Stimulated activated CD4-positive, alpha-beta T cell treated with anti-CD3 and anti-CD28 coated beads, Interleukin-15, amount 100 ng/mL, for 48 hours (primary cell): ENCODE measurements at regions not wholly inside any gene's neighbourhood (a gene's known extent, or its start where the extent isn't known, plus 50 kb on each side); places are given as distances from the start of the nearest gene placed in this dataset.
"Not testable (repeated sequence)": the region's sequence is repeated elsewhere in the genome, so short reads cannot be mapped to it uniquely, and the experiment has no call there.

Experiments used
- DNase-seq, 2 donors: peaks; one replicate each; pipeline ENCODE4 v3.0.0-alpha.2; 2020; ENCODE audit warnings: low read depth in 2 of 2

DNA sequence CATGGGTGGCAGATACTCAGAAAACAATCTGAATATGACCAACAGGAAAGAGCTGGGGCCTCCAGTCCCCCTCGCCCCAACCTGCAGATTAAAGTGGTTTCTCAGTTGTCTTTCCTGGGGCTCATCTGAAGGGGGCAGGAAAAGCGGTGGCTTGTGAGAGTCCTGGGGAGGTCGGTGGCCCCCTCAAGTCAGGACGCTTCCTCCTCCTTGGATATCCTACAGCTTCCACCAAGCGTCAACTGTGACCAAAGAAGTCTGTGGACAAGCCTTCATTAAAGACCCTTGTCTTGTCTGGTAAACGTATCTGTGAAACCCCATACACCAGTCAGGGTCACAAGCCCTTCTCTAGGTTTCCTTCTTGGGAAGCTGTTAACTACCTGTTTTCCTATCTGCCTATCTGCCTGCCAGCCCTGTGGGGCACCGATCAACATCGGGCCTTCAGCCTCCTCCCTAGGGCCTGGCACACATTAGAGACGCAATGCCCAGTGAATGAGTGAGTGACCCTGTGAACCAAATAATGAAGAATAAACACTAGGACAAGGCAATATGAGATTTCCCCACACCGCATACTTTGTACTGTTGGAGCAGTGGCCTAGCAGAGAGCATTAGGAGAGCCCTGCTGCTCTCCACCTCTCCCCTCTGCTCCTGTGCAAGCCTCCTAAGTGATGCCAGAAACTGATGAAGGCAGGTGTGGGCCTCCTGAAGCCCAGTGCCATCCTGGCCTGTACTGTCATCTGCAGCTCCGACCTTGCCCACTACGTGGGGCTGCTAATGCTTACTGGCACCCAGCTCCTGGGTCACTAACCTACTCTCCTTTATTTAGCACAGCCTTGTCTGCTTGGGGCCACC, 1317.8 kb downstream of the UQCRFS1 start:
- DNase-seq, result no peak

- no peak for DNase-seq
Observed at GRCh38 chr19:27892500-27892899, 1320.5 kb downstream of the UQCRFS1 start.

DNA sequence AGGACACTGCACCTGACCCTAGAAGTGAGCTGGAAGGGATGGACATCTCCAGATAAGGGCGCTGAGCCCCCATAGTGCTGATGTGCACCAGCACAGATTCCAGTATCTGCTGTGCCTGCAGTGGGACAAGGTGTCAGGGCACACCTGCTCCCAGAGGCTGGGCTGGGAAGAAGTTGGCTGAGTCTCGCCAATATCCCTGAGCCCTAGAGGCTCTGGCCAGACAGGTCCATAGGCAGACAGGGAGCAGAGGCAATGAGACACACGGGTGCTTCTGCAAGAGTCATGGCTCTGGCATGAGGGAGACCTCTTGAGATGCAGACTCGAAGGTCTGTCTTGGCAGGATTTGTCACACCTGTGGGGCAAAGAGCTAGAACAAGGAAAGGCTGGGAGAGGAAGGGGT, 1321.5 kb downstream of the UQCRFS1 start:
- no peak for DNase-seq

DNA sequence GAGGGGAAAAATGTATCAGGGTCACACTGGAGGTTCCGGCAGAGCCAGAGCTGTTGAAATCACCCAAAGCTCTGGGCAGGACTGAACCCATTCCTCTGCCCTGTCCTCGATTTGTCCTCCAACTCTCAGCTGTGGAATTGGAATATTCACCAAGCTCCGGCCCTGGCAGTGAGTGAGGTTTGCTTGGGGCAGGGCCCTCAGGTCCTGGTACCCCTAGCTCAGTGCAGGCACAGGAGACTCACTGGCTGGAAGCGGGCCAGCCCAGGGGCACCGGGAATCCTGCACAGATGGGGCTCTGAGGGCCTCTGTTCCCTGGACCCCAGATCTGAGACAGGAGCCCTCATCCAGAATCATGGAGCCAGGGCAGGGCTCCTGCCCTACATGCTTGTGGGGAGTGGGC, 1322.3 kb downstream of the UQCRFS1 start:
- no peak for DNase-seq

DNA sequence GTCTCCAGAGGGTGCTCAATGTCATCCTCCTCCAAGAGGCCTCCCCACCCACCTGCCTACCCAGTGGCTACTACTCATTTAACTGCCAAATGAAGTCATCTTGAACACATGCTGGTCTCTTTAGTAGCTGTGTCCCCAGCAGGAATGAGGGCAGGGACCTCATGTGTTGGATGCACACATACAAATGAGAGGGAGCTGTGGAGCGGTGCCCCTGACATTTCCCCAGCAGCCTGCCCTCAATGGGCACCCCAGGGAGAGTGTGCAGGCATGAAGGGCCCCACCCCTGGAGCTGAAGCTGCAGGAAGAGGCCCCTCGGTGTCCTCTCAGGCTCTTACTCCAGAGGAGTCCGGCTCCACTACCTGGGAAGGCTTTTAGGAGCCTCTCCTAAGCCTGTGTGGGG, 1322.7 kb downstream of the UQCRFS1 start:
- DNase-seq, result no peak

GRCh38 chr19:27889156-27889555, 1323.8 kb downstream of the UQCRFS1 start:
- DNase-seq, result no peak

- DNase-seq, result no peak
Observed at GRCh38 chr19:27887946-27888345, 1325.0 kb downstream of the UQCRFS1 start.

DNA sequence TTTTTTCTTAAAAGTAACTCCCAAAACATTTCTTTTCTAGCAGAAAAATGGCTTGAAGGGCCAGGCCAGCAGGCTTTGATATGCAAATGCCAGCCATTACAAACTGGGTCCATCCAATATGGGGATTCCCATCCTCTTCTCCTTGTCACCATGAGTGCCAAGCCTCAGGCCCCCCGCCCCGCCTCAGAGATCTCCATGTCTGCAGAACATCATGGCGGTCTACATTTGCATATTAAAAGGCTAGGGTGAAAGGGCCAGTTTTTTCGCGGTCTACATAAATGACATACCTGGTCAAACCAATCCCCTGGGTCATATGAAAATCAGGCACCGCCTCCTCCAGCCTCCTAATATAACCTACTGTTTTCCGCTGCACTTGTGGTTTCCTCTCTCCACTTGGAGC, 1327.6 kb downstream of the UQCRFS1 start:
- no peak for DNase-seq

GRCh38 chr19:27884376-27884775, 1328.6 kb downstream of the UQCRFS1 start:
- no peak for DNase-seq

DNA sequence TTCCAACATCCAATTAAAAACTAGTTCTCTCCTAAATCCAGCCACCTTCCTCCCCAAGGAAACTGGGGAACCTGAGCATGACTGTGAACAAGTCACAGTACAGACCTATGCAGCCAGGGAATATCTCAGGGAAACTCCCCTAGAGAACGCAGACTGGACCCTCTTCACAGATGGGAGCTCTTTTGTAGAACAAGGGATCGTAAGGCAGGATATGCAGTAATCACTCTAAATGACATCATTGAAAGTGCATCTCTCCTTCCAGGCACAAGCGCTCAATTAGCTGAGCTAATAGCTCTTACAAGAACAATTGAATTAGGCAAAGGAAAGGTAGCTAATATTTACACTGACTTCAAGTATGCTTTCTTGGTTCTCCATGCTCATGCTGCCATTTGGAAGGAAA, 1331.7 kb downstream of the UQCRFS1 start:
- DNase-seq, result no peak

GRCh38 chr19:27876976-27877512, 1335.9 kb downstream of the UQCRFS1 start:
- no peak for DNase-seq

DNA sequence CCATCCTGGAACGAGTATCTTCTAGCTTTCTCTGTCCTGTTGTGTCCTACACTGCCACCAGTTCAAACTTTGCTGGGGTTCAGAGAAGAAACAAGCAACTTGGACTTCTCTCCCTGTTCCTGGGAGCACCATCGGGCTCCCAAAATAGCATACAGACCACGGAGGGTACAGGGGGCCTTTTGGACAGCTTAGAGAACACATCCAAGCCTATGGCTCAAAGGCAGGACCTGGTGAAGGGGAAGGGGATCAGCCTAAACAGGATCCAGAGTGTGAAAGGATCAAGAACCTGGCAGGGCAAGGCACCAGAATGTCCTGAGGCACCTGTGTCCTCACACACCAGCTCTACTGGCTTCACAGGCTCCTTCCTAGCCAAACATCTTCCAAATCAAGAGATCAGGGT, 1336.5 kb downstream of the UQCRFS1 start:
- no peak for DNase-seq

GRCh38 chr19:27872370-27872769, 1340.6 kb downstream of the UQCRFS1 start:
- no peak for DNase-seq

GRCh38 chr19:27870293-27870692, 1342.7 kb downstream of the UQCRFS1 start:
- no peak for DNase-seq

- no peak for DNase-seq
Observed at GRCh38 chr19:27868007-27868406, 1344.9 kb downstream of the UQCRFS1 start.

DNA sequence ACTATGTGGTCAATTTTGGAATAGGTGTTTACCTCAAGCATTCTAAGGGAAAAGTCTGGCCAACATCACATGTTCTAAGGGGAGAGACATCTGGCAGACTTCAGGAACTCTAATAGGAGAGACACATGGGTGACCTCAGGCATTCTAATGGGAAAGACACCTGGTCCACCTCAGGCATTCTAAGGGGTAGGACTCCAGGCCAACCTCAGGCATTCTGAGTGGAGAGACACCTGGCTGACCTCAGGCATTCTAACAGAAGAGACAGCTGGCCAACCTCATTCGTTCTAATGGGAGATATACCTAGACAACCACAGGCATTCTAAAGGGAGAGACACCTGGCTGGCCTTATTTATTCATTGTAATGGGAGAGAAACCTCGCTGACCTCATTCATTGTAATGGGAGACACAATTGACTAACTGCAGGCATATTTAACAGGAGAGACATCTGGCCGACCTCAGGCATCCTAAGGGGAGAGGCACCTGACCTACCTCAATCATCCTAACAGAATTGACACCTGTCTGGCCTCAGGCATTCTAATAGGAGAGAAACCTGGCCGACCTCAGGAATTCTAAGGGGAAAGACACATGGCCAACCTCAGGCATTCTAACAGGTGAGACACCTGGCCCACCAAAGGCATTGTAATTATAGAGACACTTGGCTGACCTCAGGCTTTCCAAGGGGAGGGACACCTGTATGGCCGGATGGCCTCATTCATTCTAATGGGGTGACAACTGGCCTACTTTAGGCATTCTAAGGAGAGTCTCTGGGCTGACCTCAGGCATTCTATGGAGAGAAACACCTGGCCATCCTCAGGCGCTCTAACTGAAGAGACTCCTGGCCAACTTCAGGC, 1346.8 kb downstream of the UQCRFS1 start:
- no peak for DNase-seq

- DNase-seq, result no peak
Observed at GRCh38 chr19:27861411-27861975, 1351.5 kb downstream of the UQCRFS1 start.

DNA sequence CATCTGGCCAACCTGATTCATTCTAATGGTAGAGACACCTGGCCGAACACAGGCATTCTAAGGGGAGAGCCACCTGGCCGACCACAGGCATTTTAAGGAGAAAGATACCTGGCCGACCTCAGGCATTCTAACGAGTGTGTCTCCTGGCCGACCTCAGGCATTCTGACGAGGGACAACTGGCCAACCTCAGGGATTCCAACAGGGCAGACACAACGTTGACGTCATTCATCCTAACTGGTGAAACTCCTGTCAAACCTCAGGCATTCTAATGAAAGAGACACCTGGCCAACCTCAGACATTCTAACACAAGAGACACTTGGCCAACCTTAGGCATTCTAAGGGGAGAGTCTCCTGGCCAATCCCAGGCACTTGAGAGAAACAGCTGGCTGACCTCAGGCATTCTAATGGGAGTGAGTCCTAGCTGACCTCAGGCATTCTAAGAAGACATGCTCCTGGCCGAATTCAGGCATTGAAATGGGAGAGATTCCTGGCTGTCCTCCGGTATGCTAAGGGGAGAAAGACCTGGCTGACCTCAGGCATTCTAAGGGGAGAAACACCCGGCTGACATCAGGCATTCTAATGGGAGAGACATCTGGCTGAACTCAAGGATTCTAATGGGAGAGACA, 1352.5 kb downstream of the UQCRFS1 start:
- no peak for DNase-seq

GRCh38 chr19:27859689-27860088, 1353.3 kb downstream of the UQCRFS1 start:
- DNase-seq, result no peak

GRCh38 chr19:27858981-27859581, 1353.9 kb downstream of the UQCRFS1 start:
- no peak for DNase-seq

DNA sequence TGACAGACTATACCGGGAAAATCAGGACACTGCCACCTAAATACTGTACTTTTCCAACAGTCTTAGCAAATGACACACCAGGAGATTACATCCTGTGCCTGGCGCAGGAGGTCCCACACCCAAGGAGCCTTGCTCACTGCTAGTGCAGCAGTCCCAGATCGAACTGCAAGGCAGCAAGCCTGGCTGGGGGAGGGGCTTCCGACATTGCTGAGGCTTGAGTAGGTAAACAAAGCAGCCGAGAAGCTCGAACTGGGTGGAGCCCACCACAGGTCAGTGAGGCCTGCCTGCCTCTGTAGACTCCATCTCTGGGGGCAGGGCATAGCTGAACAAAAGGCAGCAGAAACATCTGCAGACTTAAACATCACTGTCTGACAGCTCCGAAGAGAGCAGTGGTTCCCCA, 1360.0 kb downstream of the UQCRFS1 start:
- DNase-seq, result not testable (repeated sequence)
